Naive B cell (primary cell): ENCODE measurements at regions not wholly inside any gene's neighbourhood (a gene's known extent, or its start where the extent isn't known, plus 50 kb on each side); places are given as distances from the start of the nearest gene placed in this dataset.

Source experiments
- ATAC-seq, 2 donors: fragments of 150-1000 bp; cut with Tn5 transposase; 2 replicates each; pipeline ENCODE4 v1.10.0; 2021; ENCODE audit warnings: low read depth in 2 of 2, mild to moderate bottlenecking in 2 of 2, moderate library complexity in 2 of 2
- DNase-seq: peaks from one replicate; pipeline ENCODE4 v3.0.0; 2022
- H3K27ac Mint-ChIP-seq, 6 donors: one replicate each; pipeline ENCODE4 v1.8.0; 2020 to 2022; ENCODE audit warnings: mild to moderate bottlenecking in 6 of 6, mixed read lengths in 6 of 6, moderate library complexity in 5 of 6, inconsistent platforms in 2 of 6
- H3K27me3 Mint-ChIP-seq, 3 donors: one replicate each; pipeline ENCODE4 v1.8.0; 2021 to 2022; ENCODE audit warnings: mixed read lengths in 3 of 3, mild to moderate bottlenecking in 1 of 3
- H3K36me3 Mint-ChIP-seq, 2 donors: one replicate each; pipeline ENCODE4 v1.8.0; 2020 to 2022; ENCODE audit warnings: mixed read lengths in 2 of 2, inconsistent platforms in 1 of 2, mild to moderate bottlenecking in 1 of 2
- H3K4me1 Mint-ChIP-seq, 3 donors: one replicate each; pipeline ENCODE4 v1.8.0; 2020 to 2022; ENCODE audit warnings: mixed read lengths in 3 of 3, inconsistent platforms in 1 of 3, mild to moderate bottlenecking in 1 of 3, moderate library complexity in 1 of 3
- H3K4me3 Mint-ChIP-seq, 8 donors: one replicate each; pipeline ENCODE4 v1.8.0; 2020 to 2022; ENCODE audit warnings: mild to moderate bottlenecking in 8 of 8, mixed read lengths in 8 of 8, moderate library complexity in 8 of 8, inconsistent platforms in 2 of 8
- H3K9me3 Mint-ChIP-seq, 7 donors: one replicate each; pipeline ENCODE4 v1.8.0; 2020 to 2022; ENCODE audit warnings: mixed read lengths in 7 of 7, mild to moderate bottlenecking in 5 of 7, inconsistent platforms in 2 of 7, moderate library complexity in 1 of 7

DNA sequence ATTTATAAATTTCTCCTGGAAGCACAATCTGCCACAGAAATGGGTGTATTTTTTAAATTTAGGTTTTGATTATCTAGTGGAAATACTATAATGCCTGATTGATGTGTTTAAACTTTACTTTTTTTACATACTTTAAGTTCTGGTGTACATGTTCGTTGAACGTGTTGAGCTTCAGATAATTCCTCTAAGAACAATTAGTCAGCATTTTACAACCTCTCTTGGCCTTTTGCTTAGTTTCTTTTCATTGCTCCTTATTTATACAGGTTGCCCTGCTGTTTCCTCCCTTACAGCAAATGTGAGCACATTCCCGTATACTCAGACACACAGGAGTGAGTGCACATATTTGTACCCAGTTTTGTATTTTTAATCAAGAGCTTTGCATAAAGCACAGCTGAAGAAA lies 1038.9 kb downstream of the BRINP3 start:
- no peaks in the 10 kb centered on the region for H3K27me3 Mint-ChIP-seq
- no peaks in the 10 kb centered on the region for H3K36me3 Mint-ChIP-seq
- H3K4me1 Mint-ChIP-seq, result no peaks in the 10 kb centered on the region
- H3K9me3 Mint-ChIP-seq, result peaks cover 0 to 4% (median 0%) of the 10 kb centered on the region in 7 donors
- H3K4me3 Mint-ChIP-seq, result no peak overlapping the region
- ATAC-seq, result no peak
- DNase-seq, result no peak
- no peak overlapping the region for H3K27ac Mint-ChIP-seq

DNA sequence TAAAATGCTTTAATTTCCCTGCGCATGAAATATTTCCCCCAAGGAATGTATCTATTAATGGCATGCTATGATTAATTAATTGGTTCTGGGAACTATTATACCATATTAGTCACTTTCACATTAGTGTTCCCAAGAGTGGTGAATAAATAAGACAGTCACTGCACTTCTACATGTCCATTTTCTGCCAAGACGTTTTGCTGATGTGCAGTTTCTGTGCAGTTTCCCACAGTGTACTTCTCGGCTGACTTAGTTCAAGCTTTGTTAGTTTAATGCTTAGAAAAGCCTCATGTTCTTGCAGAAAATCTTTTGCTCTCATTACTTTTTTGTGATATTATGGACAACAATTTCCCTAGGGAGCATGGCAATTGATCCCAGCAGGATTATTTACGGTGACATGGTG lies 1014.5 kb downstream of the BRINP3 start:
- peaks cover 0 to 10% (median 4%) of the 10 kb centered on the region in 7 donors for H3K9me3 Mint-ChIP-seq
- H3K27ac Mint-ChIP-seq, result no peak overlapping the region
- H3K4me3 Mint-ChIP-seq, result no peak overlapping the region
- no peaks in the 10 kb centered on the region for H3K27me3 Mint-ChIP-seq
- no peaks in the 10 kb centered on the region for H3K4me1 Mint-ChIP-seq
- H3K36me3 Mint-ChIP-seq, result no peaks in the 10 kb centered on the region
- DNase-seq, result no peak
- no peak for ATAC-seq

DNA sequence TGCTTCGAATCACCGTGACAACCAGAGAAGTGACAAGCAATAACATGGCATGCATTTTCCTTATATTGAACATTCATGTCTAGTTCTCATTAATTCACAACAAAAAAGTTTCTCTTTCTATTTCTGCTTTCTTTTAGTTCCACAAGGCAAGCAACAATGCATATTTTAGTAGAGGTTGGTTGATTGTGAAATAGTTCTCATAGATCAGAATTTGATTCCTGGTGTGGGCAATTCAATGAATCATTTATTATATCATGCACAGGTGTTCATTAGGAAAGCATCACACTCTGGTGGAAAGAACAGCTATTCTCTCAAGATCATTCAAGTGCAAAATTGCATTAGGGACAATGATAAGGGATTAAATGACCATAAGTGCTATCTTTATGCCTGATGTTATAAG lies 980.9 kb downstream of the BRINP3 start:
- Mint-ChIP-seq H3K4me1 (no peaks in the 10 kb centered on the region), H3K27ac (no peak overlapping the region), H3K27me3 (no peaks in the 10 kb centered on the region), H3K36me3 (no peaks in the 10 kb centered on the region), H3K4me3 (no peak overlapping the region), H3K9me3 (peaks cover 0 to 7% (median 0%) of the 10 kb centered on the region in 7 donors)
- no peak for DNase-seq
- ATAC-seq, result no peak

DNA sequence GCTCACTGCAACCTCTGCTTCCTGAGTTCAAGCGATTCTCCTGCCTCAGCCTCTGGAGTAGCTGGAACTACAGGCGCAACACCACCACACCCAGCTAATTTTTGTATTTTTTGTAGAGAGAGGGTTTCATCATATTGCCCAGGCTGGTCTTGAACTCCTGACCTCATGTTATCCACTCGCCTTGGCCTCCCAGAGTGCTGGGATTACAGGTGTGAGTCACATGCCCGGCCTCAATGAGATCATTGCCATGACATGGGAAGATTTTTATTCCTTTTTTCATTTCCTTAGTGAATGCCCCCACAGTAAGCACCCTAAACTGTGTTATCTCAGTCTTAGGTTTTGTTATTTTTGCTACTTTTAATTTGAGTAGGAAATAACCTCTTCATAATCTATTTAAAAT lies 977.9 kb downstream of the BRINP3 start:
- H3K36me3 Mint-ChIP-seq, result no peaks in the 10 kb centered on the region
- H3K27me3 Mint-ChIP-seq, result no peaks in the 10 kb centered on the region
- H3K4me1 Mint-ChIP-seq, result no peaks in the 10 kb centered on the region
- H3K4me3 Mint-ChIP-seq, result no peak overlapping the region
- peaks cover 0 to 7% (median 2%) of the 10 kb centered on the region in 7 donors for H3K9me3 Mint-ChIP-seq
- no peak overlapping the region for H3K27ac Mint-ChIP-seq
- no peak for ATAC-seq
- no peak for DNase-seq

DNA sequence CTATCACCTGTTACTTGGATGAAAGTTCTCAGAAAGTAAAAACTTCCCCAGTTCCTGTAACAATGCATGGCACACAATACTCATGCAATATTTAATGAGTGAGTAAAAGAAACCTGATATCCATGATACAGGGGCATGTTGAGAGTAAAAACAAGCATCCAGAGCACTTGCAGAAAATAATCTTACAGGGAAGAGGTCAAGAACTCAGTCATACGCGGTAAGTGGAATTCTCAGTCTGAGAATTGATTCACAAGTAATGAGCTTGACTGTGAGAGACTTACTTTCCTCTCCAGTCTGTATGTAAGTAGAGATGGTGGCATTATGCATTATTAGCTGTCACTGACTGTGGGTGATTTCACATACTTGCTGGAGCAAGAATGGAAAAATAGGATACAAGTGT lies 976.9 kb downstream of the BRINP3 start:
- no peaks in the 10 kb centered on the region for H3K4me1 Mint-ChIP-seq
- ATAC-seq (no peak), DNase-seq (no peak)
- H3K27me3 Mint-ChIP-seq, result no peaks in the 10 kb centered on the region
- H3K36me3 Mint-ChIP-seq, result no peaks in the 10 kb centered on the region
- H3K27ac Mint-ChIP-seq, result no peak overlapping the region
- no peak overlapping the region for H3K4me3 Mint-ChIP-seq
- peaks cover 2 to 9% (median 5%) of the 10 kb centered on the region in 7 donors for H3K9me3 Mint-ChIP-seq

DNA sequence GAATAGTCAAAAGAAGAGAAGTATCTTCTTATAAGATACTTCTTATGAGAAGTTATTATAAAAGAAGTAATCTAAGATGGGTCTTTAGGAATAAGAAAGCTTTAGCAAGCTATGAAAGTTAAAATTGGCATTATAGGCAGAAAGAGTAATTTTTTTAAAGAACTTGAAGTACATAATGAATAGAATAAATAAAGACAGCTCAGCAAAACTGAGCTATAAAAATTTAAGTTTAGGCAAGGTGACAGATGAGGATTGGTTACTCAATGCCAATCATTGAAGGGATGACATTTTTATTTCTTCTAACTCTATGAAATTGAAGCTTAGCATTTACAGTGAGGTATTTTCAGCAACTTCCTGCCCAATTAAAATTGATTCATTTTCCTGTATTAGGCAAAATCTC lies 966.8 kb downstream of the BRINP3 start:
- Mint-ChIP-seq H3K36me3 (no peaks in the 10 kb centered on the region), H3K9me3 (peaks cover 0 to 13% (median 9%) of the 10 kb centered on the region in 7 donors), H3K4me1 (no peaks in the 10 kb centered on the region), H3K4me3 (no peak overlapping the region), H3K27me3 (no peaks in the 10 kb centered on the region), H3K27ac (no peak overlapping the region)
- no peak for DNase-seq
- no peak for ATAC-seq

DNA sequence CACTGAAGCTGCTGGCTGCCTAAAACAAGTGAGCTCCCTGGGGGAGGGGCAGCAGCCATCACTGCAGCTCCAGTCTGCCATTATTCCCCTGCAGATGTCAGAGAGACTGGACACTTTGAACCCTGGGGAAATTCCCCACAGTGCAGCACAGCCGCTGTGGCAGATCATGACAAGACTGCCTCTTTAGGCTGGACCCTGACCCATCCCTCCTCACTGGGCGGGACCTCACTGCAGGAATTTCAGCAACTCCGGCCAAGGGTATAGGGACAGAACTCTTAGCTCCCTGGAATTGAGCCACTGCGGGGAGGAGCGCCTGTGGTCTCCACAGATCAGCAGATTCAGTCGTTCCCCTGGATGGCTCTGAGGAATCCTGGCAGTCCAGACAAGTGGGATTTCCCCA lies 964.6 kb downstream of the BRINP3 start:
- H3K4me1 Mint-ChIP-seq, result no peaks in the 10 kb centered on the region
- H3K9me3 Mint-ChIP-seq, result peaks cover 4 to 11% (median 8%) of the 10 kb centered on the region in 7 donors
- H3K27me3 Mint-ChIP-seq, result no peaks in the 10 kb centered on the region
- no peak for DNase-seq
- no peak overlapping the region for H3K4me3 Mint-ChIP-seq
- H3K27ac Mint-ChIP-seq, result no peak overlapping the region
- no peak for ATAC-seq
- no peaks in the 10 kb centered on the region for H3K36me3 Mint-ChIP-seq

DNA sequence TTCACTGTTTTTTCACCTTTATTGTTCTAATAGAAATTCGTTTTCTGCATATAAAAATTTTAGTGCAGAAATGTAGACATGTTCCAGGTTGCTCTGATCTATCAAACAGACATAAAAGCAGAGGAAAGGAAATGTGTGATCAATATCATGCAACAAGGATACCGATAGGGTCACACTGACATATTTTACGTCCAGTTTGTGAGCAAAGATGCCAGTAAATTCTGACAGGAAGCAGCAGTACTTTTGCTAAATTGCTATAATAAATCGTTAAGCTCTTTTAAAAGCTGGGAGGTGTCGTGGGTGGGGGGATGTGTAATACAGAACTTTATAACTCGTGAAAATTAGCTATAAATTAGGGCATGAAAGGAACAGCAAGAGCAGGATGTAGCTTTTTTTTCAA lies 955.2 kb downstream of the BRINP3 start:
- H3K4me3 Mint-ChIP-seq, result no peak overlapping the region
- H3K4me1 Mint-ChIP-seq, result no peaks in the 10 kb centered on the region
- peak overlapping the region in 1 of 6 donors; percentile 35 for H3K27ac Mint-ChIP-seq
- no peak for DNase-seq
- H3K36me3 Mint-ChIP-seq, result no peaks in the 10 kb centered on the region
- H3K9me3 Mint-ChIP-seq, result peaks cover 0 to 6% (median 3%) of the 10 kb centered on the region in 7 donors
- ATAC-seq, result no peak
- no peaks in the 10 kb centered on the region for H3K27me3 Mint-ChIP-seq

DNA sequence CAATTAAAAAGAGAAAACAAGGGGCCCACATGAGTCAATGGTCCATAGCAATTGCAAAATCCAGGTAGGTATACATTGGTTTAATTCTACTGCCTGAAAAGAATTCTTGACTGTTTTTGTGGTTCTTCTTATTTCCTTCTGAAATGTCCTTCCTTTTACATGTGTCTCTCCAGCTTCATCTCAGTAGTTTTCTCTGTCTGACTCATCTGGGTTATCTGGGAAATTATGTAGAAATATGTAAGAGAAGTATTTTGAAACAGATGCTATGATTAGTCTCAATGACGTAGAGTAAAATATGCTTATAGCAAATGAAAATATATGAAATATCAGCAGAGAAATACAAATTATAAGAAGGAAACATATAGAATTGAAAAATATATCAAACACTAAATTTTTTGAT lies 953.2 kb downstream of the BRINP3 start:
- H3K27me3 Mint-ChIP-seq, result no peaks in the 10 kb centered on the region
- H3K4me1 Mint-ChIP-seq, result no peaks in the 10 kb centered on the region
- ATAC-seq (no peak), DNase-seq (no peak)
- no peak overlapping the region for H3K27ac Mint-ChIP-seq
- peaks cover 0 to 4% (median 0%) of the 10 kb centered on the region in 7 donors for H3K9me3 Mint-ChIP-seq
- no peak overlapping the region for H3K4me3 Mint-ChIP-seq
- no peaks in the 10 kb centered on the region for H3K36me3 Mint-ChIP-seq

DNA sequence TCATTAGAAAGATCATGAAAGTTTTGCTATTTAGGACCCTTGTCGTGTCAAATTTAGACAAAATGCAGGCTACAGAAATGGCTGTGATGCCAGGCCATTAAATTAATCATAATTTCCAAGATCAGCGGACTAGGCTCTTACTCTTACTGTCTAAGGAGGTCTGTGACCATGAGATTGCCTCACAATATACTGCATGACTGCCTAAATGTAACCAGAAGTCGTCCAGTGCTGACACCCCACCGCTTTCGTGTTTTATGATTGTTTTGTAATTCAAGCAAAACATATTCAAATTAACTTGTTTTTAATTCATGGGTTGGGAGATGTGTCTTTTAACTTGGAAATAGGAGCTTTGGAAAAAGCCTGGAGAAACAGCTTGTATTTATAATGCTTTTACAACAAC lies 947.5 kb downstream of the BRINP3 start:
- DNase-seq, result no peak
- H3K27ac Mint-ChIP-seq, result no peak overlapping the region
- no peaks in the 10 kb centered on the region for H3K36me3 Mint-ChIP-seq
- H3K27me3 Mint-ChIP-seq, result no peaks in the 10 kb centered on the region
- H3K4me1 Mint-ChIP-seq, result no peaks in the 10 kb centered on the region
- no peak for ATAC-seq
- H3K4me3 Mint-ChIP-seq, result no peak overlapping the region
- peaks cover 0 to 7% (median 0%) of the 10 kb centered on the region in 7 donors for H3K9me3 Mint-ChIP-seq

DNA sequence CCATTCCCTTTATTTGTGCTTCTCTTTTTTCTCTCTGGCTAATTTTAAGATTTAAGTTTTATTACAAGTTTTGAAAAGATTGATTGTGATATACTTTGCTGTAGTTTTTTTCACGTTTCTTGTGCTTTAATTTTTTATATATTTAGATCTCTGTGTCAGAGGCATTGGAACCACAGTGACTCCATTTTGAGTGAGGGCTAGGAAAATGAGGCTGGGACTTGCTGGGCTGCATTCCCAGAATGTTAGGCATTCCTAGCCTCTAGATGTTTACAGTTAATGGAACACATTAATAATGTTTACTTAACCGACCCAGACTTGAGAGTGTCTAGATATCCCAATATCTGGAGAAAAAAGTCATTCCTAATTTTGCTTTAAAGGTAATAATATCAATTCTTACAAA lies 939.4 kb downstream of the BRINP3 start:
- Mint-ChIP-seq H3K9me3 (peaks cover 0 to 11% (median 4%) of the 10 kb centered on the region in 7 donors), H3K4me3 (no peak overlapping the region), H3K27me3 (no peaks in the 10 kb centered on the region), H3K36me3 (no peaks in the 10 kb centered on the region), H3K4me1 (no peaks in the 10 kb centered on the region), H3K27ac (no peak overlapping the region)
- no peak for DNase-seq
- no peak for ATAC-seq

DNA sequence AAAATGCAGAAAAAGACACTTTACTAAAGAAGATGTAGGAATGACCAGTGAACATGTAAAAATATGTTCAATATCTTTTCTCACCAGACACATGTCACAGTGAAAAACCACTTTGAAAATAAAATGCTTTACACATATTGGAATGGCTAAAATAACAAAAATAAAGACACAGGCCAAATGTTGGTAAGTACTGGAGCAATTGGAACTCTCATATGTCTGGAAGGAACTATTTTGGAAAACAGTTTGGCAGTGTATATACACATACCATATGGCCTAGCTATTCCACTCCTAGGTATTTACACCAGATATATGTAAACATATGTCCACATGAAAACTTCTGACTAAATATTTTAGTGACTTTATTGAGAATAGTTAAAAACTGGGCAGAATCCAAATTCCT lies 927.2 kb downstream of the BRINP3 start:
- Mint-ChIP-seq H3K4me3 (no peak overlapping the region), H3K4me1 (no peaks in the 10 kb centered on the region), H3K9me3 (peaks cover 0 to 5% (median 0%) of the 10 kb centered on the region in 7 donors), H3K27ac (no peak overlapping the region), H3K36me3 (no peaks in the 10 kb centered on the region), H3K27me3 (no peaks in the 10 kb centered on the region)
- DNase-seq, result no peak
- no peak for ATAC-seq

DNA sequence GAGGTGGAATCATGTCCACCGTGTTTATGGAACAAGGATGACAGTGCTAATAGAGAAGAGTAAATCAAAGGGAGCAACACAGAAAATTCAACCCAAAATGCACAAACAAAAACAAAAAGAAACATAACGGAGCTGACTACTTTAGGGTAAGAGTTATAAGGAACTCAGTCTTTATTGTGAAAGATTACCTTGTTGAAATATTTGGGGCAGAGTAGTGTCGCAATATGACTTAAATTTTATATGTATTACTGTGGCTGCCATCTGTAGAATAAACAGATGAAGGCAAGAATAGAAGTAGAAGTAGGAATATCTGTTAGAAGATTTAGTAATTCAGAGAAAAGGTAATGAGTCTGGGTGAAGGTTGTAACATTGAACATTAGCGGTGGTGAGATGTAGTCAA lies 913.9 kb downstream of the BRINP3 start:
- no peak overlapping the region for H3K27ac Mint-ChIP-seq
- no peak for DNase-seq
- peaks cover 0 to 4% (median 3%) of the 10 kb centered on the region in 7 donors for H3K9me3 Mint-ChIP-seq
- H3K4me1 Mint-ChIP-seq, result no peaks in the 10 kb centered on the region
- no peaks in the 10 kb centered on the region for H3K36me3 Mint-ChIP-seq
- no peak overlapping the region for H3K4me3 Mint-ChIP-seq
- H3K27me3 Mint-ChIP-seq, result no peaks in the 10 kb centered on the region
- ATAC-seq, result no peak

DNA sequence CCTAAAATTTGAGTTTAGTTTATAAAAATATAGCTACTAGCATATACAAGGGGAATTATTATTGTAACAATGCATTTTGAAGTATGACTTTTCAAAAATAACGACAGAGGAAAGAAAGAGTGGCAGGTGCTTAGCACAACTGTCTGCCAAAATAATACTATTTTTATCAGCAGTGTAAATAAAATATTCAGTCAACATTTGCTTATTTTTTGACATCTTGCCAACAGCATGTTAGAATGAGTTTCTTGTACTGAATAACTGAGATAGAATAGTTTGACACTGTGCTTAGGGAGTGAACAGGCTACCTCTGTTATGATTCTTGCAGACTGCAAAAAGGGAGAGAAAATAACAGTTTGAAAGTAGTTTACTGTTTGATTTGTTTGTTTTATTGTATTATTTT lies 909.8 kb downstream of the BRINP3 start:
- peaks cover 0 to 6% (median 2%) of the 10 kb centered on the region in 7 donors for H3K9me3 Mint-ChIP-seq

DNA sequence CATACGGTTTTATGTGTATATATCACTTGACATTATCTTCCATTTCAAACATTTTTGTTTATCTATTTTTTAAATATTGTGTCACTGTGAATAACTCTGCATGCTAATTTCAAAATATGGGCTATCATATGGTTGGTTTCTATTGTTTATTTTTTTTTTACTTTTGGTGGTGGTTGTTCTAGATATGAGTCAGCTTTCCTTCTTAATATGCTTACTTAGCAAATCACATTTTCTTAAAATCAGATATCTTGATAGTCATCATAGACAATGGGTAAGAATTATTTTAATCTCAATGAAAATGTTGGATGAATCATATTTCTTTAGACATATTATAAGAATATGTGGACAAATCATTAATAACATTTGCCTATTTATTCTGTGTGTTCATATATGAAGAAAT lies 881.5 kb downstream of the BRINP3 start:
- DNase-seq (no peak), ATAC-seq (no peak)
- H3K27me3 Mint-ChIP-seq, result no peaks in the 10 kb centered on the region
- H3K36me3 Mint-ChIP-seq, result no peaks in the 10 kb centered on the region
- peaks cover 0 to 9% (median 0%) of the 10 kb centered on the region in 7 donors for H3K9me3 Mint-ChIP-seq
- no peak overlapping the region for H3K27ac Mint-ChIP-seq
- H3K4me3 Mint-ChIP-seq, result no peak overlapping the region
- H3K4me1 Mint-ChIP-seq, result no peaks in the 10 kb centered on the region

More for the DNA sequence above, 909.8 kb downstream of the BRINP3 start:
- Mint-ChIP-seq H3K27me3 (no peaks in the 10 kb centered on the region), H3K4me3 (no peak overlapping the region), H3K36me3 (no peaks in the 10 kb centered on the region), H3K27ac (no peak overlapping the region), H3K4me1 (no peaks in the 10 kb centered on the region)
- ATAC-seq, result no peak
- DNase-seq, result no peak
